Lung (tissue), 11 donors: ENCODE measurements at regions not wholly inside any gene's neighbourhood (a gene's known extent, or its start where the extent isn't known, plus 50 kb on each side); places are given as distances from the start of the nearest gene placed in this dataset.

Experiments
- ATAC-seq: fragments of 200-7000 bp; cut with Tn5 transposase; one replicate; pipeline ENCODE4 v1.9.1; 2020; ENCODE audit warnings: moderate number of reproducible peaks; ENCODE audit not compliant: insufficient read depth, low FRiP score
- DNase-seq, 3 donors: peaks; one replicate each; pipeline ENCODE4 v3.0.0-alpha.2; 2013 to 2017
- H3K27ac ChIP-seq, 2 donors: one replicate each; pipeline ENCODE4 v1.5.1; 2013; ENCODE audit warnings: mild to moderate bottlenecking in 2 of 2, moderate library complexity in 2 of 2, control low read depth in 1 of 2, inconsistent platforms in 1 of 2, low read depth in 1 of 2, low read length in 1 of 2
- H3K27me3 ChIP-seq, 3 donors: one replicate each; pipeline ENCODE4 v1.5.1; 2013; ENCODE audit warnings: low read length in 2 of 3; ENCODE audit not compliant: control insufficient read depth in 3 of 3, insufficient read depth in 3 of 3
- H3K36me3 ChIP-seq, 4 donors: one replicate each; pipeline ENCODE4 v1.5.1; 2013; ENCODE audit warnings: low read length in 4 of 4, mild to moderate bottlenecking in 1 of 4, moderate library complexity in 1 of 4; ENCODE audit not compliant: control insufficient read depth in 4 of 4, insufficient read depth in 4 of 4
- H3K4me1 ChIP-seq, 5 donors: one replicate each; pipeline ENCODE4 v1.5.1; 2013; ENCODE audit warnings: low read length in 5 of 5, mild to moderate bottlenecking in 2 of 5, moderate library complexity in 1 of 5; ENCODE audit not compliant: control insufficient read depth in 5 of 5, insufficient read depth in 5 of 5
- H3K4me3 ChIP-seq: one replicate; pipeline ENCODE4 v1.5.1; 2013; ENCODE audit warnings: mild to moderate bottlenecking, control low read depth, moderate library complexity
- H3K9ac ChIP-seq, 2 donors: one replicate each; pipeline ENCODE4 v1.5.1; 2013; ENCODE audit warnings: low read length in 2 of 2, control low read depth in 1 of 2; ENCODE audit not compliant: insufficient read depth in 1 of 2
- H3K9me3 ChIP-seq, 4 donors: one replicate each; pipeline ENCODE4 v1.5.1; 2013; ENCODE audit warnings: low read length in 3 of 4, mild to moderate bottlenecking in 1 of 4, moderate library complexity in 1 of 4; ENCODE audit not compliant: control insufficient read depth in 4 of 4, insufficient read depth in 3 of 4
- CTCF ChIP-seq: IDR thresholded peaks from 2 replicates; pipeline ENCODE4 v1.5.1; 2012; ENCODE audit warnings: mild to moderate bottlenecking; ENCODE audit errors: control extremely low read depth, extremely low read depth
- WGBS, 2 donors: extraction: QIAGEN DNeasy Blood & Tissue Kit; methylation state at CpG; one replicate each; pipeline ENCODE4 v1.1.7; 2013; 5-methylcytosine and 5-hydroxymethylcytosine counted together
- donor health status: control.
- donor health status: control.
- donor health status: Bipolar disorder and iron deficiency.
- donor health status: healthy.
- donor health status: DM: yes; HTN: yes; CAD: no.

GRCh38 chr9:16043756-16044578 lies 491.1 kb downstream of the CCDC171 start:
- no peak for TF ChIP-seq CTCF
- WGBS, 2 donors = 69 to 82% methylated on average over 5 of the region's 5 CpGs
- peaks cover 0 to 28% (median 5%) of the 10 kb centered on the region in 5 donors for H3K4me1 ChIP-seq
- no peaks in the 10 kb centered on the region for H3K27me3 ChIP-seq
- H3K9me3 ChIP-seq = peaks cover 0 to 9% (median 0%) of the 10 kb centered on the region in 4 donors
- H3K4me3 ChIP-seq = no peak overlapping the region
- ATAC-seq = no peak
- H3K27ac ChIP-seq = no peak overlapping the region
- no peaks in the 10 kb centered on the region for H3K36me3 ChIP-seq
- DNase-seq = peak in 2 of 3 donors; percentile 81 to 88
- no peak overlapping the region for H3K9ac ChIP-seq

DNA sequence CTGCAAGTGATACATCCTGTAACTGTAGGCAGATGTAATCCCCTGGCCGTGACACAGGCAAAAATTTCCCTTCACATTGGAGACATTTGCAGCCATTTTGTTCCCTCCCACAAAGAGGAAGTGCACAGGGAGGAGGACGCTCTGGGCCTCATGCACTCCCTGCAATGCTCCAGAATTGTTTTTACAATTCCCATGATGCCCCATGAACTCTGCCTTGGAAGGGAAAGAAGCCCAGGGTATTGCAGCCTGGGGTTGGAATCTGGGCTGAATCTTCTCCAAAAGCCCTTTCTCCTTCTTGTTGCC lies 491.7 kb downstream of the CCDC171 start:
- ATAC-seq (no peak), DNase-seq (peak in 2 of 3 donors; percentile 38 to 72)
- H3K4me3 ChIP-seq = no peak overlapping the region
- H3K27ac ChIP-seq = no peak overlapping the region
- 43 to 54% methylated on average over 2 of the region's 2 CpGs for WGBS, 2 donors
- no peaks in the 10 kb centered on the region for H3K27me3 ChIP-seq
- H3K4me1 ChIP-seq = peaks cover 0 to 28% (median 5%) of the 10 kb centered on the region in 5 donors
- H3K9ac ChIP-seq = no peak overlapping the region
- peaks cover 0 to 9% (median 0%) of the 10 kb centered on the region in 4 donors for H3K9me3 ChIP-seq
- H3K36me3 ChIP-seq = no peaks in the 10 kb centered on the region
- no peak for TF ChIP-seq CTCF

- ATAC-seq (no peak), DNase-seq (no peak)
- H3K4me1 ChIP-seq = peaks cover 0 to 16% (median 3%) of the 10 kb centered on the region in 5 donors
- H3K9ac ChIP-seq = no peak overlapping the region
- H3K9me3 ChIP-seq = peaks cover 0 to 9% (median 0%) of the 10 kb centered on the region in 4 donors
- no peaks in the 10 kb centered on the region for H3K27me3 ChIP-seq
- no peaks in the 10 kb centered on the region for H3K36me3 ChIP-seq
- no peak overlapping the region for H3K4me3 ChIP-seq
- WGBS, 2 donors = 97 to 98% methylated on average over 2 of the region's 2 CpGs
- TF ChIP-seq CTCF = no peak
- no peak overlapping the region for H3K27ac ChIP-seq
Measured at GRCh38 chr9:16045651-16046280, 492.9 kb downstream of the CCDC171 start.
